ENCODE measurements at regions not wholly inside any gene's neighbourhood (a gene's known extent, or its start where the extent isn't known, plus 50 kb on each side); places are given as distances from the start of the nearest gene placed in this dataset.

DNA sequence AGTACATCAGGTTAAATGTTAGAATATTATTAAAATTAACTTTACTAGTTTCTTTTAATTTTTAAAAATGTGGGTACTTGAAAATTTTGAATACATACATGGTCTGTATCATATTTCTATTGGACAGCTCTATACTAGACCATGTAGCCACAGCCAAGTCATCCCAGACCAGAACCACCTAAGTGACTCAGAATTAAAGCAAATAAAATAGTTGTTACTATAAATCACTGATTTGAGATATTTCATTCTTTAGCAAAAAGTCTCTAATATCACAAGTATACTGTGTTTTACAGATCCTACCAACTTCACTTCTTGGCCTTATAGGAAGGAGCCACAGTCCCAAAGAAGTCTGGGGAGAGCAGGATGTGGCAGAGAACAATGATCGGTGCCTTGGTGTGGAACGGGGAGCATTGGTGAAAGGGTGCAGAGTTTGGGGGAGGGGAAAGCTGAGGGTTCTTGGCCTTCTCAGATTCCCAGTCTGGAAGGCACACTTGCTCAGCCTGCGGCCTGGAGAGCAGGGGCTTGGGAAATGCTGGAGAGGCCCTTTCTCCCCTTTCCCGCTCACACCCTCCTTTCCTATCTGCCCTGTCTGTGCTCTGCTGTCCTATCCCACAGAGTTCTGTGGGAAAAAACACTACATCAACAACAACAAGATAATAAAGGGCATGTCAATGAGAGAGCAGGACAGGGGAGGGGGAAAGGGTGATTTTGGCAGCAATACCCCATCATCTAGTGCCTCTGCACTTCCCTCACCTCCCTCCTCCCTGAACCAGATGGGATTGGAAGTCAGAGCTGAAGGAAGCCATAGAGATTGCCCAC lies 122.1 kb downstream of the NGF start:
- no peak for DNase-seq
- no peaks in the 10 kb centered on the region for H3K9me3 Mint-ChIP-seq
- no peaks in the 10 kb centered on the region for H3K36me3 Mint-ChIP-seq (ENCODE audit: low read depth)
- no peak overlapping the region for H3K27ac Mint-ChIP-seq
- H3K4me1 Mint-ChIP-seq = no peaks in the 10 kb centered on the region
- no peak overlapping the region for H3K4me3 Mint-ChIP-seq
- H3K27me3 Mint-ChIP-seq = peaks cover 2% of the 10 kb centered on the region
- intact Hi-C loops (cut with micrococcal nuclease) = no loop called here

DNA sequence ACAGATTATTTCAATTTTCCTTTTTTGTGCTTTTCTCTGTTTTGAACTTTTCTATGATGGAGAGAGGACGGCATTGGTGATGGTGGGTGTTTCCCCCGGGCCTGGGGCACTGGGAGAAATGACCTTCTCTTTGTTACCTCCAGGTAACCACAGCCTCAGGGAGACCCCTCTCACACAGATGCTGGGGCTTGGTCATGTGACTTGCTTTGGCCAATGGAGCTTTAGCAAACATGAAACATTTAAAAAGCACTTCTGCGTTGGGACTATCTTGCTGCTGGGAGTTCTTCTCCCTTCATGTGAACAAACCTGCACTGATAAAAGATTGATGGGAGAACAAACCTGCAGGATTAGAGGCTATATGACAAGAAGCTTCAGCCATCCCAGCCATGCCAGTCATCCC lies 122.9 kb downstream of the NGF start:
- Mint-ChIP-seq H3K36me3 (ENCODE audit: low read depth) (no peaks in the 10 kb centered on the region), H3K27ac (no peak overlapping the region), H3K4me1 (no peaks in the 10 kb centered on the region), H3K4me3 (no peak overlapping the region), H3K27me3 (peaks cover 2% of the 10 kb centered on the region), H3K9me3 (no peaks in the 10 kb centered on the region)
- DNase-seq = no peak
- intact Hi-C loops (cut with micrococcal nuclease) = no loop called here

DNA sequence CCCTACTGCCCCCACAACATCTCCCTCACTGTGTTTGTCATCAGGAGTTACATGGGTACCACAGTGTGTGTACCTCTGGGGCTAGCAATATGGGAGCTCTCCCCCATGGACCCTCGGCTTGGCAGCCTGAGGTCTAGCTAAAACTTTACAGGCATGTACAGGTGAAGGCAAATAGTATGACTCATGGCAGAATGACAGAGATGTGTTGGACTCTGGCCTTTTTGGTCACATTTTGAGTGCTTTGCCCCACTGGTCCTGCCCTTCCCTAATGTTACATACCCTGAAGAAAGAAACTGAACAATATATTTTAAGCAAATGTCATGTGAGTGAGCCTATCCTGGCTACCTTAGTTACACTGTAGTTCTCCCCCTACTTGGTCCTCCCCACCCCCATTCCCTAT lies 124.0 kb downstream of the NGF start:
- H3K4me3 Mint-ChIP-seq = no peak overlapping the region
- no peaks in the 10 kb centered on the region for H3K9me3 Mint-ChIP-seq
- no peak for DNase-seq
- H3K27me3 Mint-ChIP-seq = peaks cover 6% of the 10 kb centered on the region
- H3K4me1 Mint-ChIP-seq = no peaks in the 10 kb centered on the region
- no peak overlapping the region for H3K27ac Mint-ChIP-seq
- no peaks in the 10 kb centered on the region for H3K36me3 Mint-ChIP-seq (ENCODE audit: low read depth)
- intact Hi-C loops (cut with micrococcal nuclease) = no loop called here

DNA sequence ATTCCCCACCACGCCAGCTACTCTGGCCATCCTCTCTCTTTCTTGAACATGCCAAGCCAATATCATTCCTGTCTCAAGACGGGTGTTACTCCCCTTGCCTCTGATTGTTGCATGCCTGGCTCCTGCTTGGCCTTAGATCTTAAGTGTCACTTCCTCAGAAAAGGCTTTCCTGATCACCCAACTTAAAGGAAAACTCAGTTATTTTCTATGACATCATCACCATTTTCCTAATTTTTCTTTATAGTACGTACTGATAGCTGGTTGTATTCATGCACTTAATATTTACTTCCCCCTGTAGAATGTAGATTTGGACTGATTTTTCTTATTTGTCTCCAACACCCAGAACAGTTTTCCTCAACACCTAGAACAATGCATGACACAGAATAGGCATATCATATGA lies 123.8 kb upstream of the TSPAN2 start:
- Mint-ChIP-seq H3K27me3 (peaks cover 4% of the 10 kb centered on the region), H3K9me3 (no peaks in the 10 kb centered on the region), H3K36me3 (ENCODE audit: low read depth) (no peaks in the 10 kb centered on the region), H3K27ac (no peak overlapping the region), H3K4me1 (no peaks in the 10 kb centered on the region), H3K4me3 (no peak overlapping the region)
- DNase-seq = no peak
- intact Hi-C loops (cut with micrococcal nuclease) = no loop called here

DNA sequence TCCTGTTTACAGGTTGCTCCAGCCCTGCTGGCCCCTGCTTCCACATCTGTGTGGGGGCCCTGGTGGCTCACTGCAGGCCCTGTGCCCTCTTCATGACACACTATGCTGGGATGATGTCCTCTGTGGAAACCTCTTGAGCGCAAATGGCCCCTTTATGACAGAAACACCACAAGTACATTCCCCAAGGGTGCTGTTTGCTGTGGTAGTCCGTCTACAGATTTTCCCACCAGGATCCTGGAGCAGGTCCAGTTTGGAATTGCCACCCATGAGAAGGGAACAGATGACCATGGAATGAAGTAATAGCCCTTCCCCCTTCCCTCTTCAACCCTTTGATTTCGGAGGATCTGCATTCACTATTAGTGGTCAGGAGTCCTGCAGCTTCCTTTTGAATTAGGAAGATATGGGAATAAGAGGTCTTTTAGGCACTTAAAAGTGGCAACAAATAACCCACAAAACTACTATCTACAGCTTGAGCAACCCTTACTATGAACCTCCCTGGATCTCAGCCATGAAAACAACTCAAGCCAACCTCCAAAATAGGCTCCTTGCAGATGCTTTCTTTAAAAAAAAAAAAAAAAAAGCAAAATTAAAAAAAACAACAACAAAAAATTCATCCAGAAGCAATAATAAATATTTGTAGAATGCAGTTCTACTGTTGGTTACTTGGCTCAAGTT lies 121.9 kb upstream of the TSPAN2 start:
- Mint-ChIP-seq H3K36me3 (ENCODE audit: low read depth) (no peaks in the 10 kb centered on the region), H3K9me3 (no peaks in the 10 kb centered on the region), H3K4me3 (no peak overlapping the region), H3K27ac (no peak overlapping the region), H3K27me3 (peaks cover 6% of the 10 kb centered on the region), H3K4me1 (no peaks in the 10 kb centered on the region)
- intact Hi-C loops (cut with micrococcal nuclease) = no loop called here
- no peak for DNase-seq

DNA sequence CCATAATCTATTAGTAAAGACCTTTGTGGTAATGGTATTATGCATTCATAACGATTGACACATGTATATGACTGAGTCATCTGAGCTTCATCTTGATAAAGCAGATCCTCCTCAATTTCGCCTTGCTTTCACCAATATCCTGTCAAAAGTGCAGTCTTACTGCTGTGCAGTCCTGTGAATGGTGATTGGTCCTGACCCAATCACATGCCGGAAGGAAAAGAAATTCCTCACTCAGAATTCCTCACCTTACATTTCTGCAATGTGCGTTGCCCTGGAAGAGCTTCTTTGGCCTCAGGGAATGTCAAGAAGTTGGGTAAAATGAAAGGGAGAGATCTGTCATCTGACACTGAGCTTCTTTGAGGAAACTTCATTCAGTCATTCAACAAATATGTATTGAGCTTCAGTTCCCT lies 121.0 kb upstream of the TSPAN2 start:
- no peak overlapping the region for H3K4me3 Mint-ChIP-seq

DNA sequence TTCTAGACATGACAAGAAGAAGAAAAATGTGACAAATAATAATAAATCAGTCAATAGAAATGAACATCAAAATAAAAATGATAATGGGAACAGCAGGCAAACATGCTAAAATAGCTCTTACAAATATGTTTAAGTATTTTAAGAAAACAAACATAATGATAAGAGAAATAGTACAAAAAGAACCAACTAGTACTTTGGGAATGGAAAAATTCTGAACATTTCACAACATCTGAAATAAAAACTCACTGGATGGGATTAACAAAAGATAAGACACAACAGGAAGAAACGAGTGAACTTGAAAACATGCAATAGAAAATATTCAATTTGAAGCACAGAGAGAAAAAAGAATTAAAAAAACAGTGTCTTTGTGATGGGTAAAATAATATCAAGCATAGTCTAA lies 115.2 kb upstream of the TSPAN2 start:
- DNase-seq = no peak
- H3K27me3 Mint-ChIP-seq = peaks cover 15% of the 10 kb centered on the region
- H3K4me3 Mint-ChIP-seq = no peak overlapping the region
- H3K4me1 Mint-ChIP-seq = no peaks in the 10 kb centered on the region
- H3K36me3 Mint-ChIP-seq (ENCODE audit: low read depth) = no peaks in the 10 kb centered on the region
- intact Hi-C loops (cut with micrococcal nuclease) = no loop called here
- no peak overlapping the region for H3K27ac Mint-ChIP-seq
- H3K9me3 Mint-ChIP-seq = no peaks in the 10 kb centered on the region

More for the DNA sequence above, 121.0 kb upstream of the TSPAN2 start:
- Mint-ChIP-seq H3K27ac (no peak overlapping the region), H3K27me3 (peaks cover 6% of the 10 kb centered on the region), H3K4me1 (no peaks in the 10 kb centered on the region), H3K9me3 (no peaks in the 10 kb centered on the region), H3K36me3 (ENCODE audit: low read depth) (no peaks in the 10 kb centered on the region)
- DNase-seq = no peak
- intact Hi-C loops (cut with micrococcal nuclease) = no loop called here

DNA sequence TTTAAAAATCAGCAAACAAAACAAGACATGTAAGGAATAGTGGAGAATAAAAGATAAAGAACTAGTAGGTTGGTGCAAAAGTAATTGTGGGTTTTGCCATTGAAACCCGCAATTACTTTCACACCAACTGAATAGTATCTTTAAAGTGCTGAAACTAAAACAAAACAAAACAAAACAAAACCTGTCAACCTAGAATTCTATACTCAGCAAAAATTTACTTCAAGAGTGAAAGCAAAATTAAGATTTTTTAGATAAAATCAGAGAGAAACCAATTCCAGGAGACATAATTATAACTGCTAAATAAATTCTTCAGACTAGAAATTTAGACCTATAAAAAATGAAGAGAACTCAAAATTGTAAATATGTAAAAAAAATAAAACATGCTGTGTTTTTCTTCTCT lies 114.0 kb upstream of the TSPAN2 start:
- no peak for DNase-seq
- Mint-ChIP-seq H3K9me3 (no peaks in the 10 kb centered on the region), H3K4me3 (no peak overlapping the region), H3K4me1 (no peaks in the 10 kb centered on the region), H3K27me3 (peaks cover 18% of the 10 kb centered on the region), H3K27ac (no peak overlapping the region), H3K36me3 (ENCODE audit: low read depth) (no peaks in the 10 kb centered on the region)
- intact Hi-C loops (cut with micrococcal nuclease) = no loop called here

DNA sequence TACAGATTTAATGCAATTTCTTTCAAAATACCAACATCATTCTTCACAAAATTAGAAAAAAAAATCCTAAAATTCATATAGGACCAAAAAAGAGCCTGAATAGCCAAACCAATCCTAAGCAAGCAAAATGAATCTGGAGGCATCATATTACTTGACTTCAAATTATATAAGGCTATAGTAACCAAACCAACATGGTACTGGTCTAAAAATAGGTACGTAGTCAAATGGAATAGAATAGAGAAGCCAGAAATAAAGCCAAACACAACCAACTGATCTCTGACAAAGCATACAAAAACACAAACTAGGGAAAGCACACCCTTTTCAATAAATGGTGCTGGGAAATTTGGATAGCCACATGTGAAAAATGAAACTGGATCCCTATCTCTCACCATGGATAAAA lies 112.3 kb upstream of the TSPAN2 start:
- H3K4me1 Mint-ChIP-seq = no peaks in the 10 kb centered on the region
- peaks cover 23% of the 10 kb centered on the region for H3K27me3 Mint-ChIP-seq
- no peak overlapping the region for H3K27ac Mint-ChIP-seq
- DNase-seq = no peak
- intact Hi-C loops (cut with micrococcal nuclease) = no loop called here
- H3K4me3 Mint-ChIP-seq = no peak overlapping the region
- no peaks in the 10 kb centered on the region for H3K36me3 Mint-ChIP-seq (ENCODE audit: low read depth)
- H3K9me3 Mint-ChIP-seq = no peaks in the 10 kb centered on the region

DNA sequence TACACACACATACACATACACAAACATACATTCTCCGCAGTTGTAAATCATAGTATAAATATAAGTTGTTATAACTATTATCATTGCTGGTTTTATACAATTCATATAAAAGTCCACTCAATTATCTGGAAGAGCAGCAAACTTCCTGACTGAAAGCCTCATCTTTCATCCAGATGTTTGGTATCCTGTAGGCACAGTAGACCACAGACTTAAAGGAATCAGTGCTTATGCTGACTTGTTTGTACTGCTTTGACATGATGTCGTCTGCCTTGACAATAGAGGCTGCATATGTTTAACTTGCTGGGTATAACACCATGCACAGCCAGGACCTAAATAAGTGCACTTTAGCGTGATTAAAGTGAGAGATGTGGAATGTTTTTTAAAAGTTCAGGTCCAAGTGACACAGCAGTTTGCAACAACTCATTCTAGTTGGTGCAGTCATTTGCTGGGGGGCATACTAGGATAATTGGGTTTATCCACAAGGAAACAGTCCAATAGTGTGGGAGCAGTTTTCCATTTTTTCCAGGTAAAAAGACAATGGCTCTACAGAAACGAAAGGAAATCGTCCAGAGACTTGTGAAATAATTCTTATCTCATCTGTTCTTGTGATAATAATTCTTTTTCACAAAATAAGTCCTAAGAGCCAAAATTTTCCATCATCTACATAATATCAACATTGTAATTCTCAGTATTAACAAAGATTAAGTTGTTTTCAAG lies 110.3 kb upstream of the TSPAN2 start:
- no peaks in the 10 kb centered on the region for H3K9me3 Mint-ChIP-seq
- no peaks in the 10 kb centered on the region for H3K36me3 Mint-ChIP-seq (ENCODE audit: low read depth)
- intact Hi-C loops (cut with micrococcal nuclease) = no loop called here
- no peak for DNase-seq
- H3K27me3 Mint-ChIP-seq = peaks cover 23% of the 10 kb centered on the region
- H3K4me1 Mint-ChIP-seq = no peaks in the 10 kb centered on the region
- H3K4me3 Mint-ChIP-seq = no peak overlapping the region
- H3K27ac Mint-ChIP-seq = no peak overlapping the region

DNA sequence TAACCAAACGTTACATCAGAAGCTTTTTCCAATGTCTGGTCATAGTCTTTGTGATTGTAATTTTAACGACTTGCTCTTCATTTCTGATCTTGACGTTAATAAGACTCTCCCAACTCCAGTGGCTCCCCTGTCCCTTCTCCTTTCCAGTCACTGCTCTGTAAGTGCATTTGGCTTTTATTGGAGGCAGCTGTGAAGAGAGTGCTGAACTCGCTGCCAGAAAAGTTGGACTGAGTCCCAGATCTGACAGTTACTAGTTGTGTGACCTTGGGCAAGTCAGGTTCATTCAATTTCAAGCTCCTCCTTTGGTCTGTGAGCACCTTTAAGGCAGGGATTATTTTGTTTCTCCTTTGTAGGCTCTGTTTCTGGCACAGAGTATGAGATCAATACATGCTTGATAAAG lies 109.6 kb upstream of the TSPAN2 start:
- H3K36me3 Mint-ChIP-seq (ENCODE audit: low read depth) = no peaks in the 10 kb centered on the region
- DNase-seq = no peak
- no peak overlapping the region for H3K27ac Mint-ChIP-seq
- no peak overlapping the region for H3K4me3 Mint-ChIP-seq
- no peaks in the 10 kb centered on the region for H3K4me1 Mint-ChIP-seq
- peaks cover 22% of the 10 kb centered on the region for H3K27me3 Mint-ChIP-seq
- H3K9me3 Mint-ChIP-seq = no peaks in the 10 kb centered on the region
- intact Hi-C loops (cut with micrococcal nuclease) = no loop called here

DNA sequence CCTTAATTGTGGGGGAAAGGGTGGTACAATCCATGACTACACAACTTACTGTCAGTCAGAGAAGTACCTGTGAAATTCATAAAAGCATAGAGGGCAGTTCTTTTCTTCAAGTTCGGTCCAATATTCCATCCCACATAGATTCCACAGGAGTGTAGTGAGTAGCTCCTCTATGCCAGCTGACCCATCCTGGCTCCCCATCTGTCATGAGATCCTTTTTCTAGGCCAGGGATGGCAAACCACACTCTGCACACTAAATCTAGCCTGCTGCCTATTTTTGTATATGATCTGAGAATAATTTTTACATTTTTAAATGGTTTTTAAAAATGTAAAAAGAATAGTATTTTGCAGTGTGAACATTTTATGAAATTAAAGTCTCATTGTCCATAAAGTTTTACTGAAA lies 107.0 kb upstream of the TSPAN2 start:
- Mint-ChIP-seq H3K27me3 (peaks cover 18% of the 10 kb centered on the region), H3K9me3 (no peaks in the 10 kb centered on the region), H3K4me3 (no peak overlapping the region), H3K27ac (no peak overlapping the region), H3K36me3 (ENCODE audit: low read depth) (no peaks in the 10 kb centered on the region), H3K4me1 (no peaks in the 10 kb centered on the region)
- no peak for DNase-seq
- intact Hi-C loops (cut with micrococcal nuclease) = no loop called here

DNA sequence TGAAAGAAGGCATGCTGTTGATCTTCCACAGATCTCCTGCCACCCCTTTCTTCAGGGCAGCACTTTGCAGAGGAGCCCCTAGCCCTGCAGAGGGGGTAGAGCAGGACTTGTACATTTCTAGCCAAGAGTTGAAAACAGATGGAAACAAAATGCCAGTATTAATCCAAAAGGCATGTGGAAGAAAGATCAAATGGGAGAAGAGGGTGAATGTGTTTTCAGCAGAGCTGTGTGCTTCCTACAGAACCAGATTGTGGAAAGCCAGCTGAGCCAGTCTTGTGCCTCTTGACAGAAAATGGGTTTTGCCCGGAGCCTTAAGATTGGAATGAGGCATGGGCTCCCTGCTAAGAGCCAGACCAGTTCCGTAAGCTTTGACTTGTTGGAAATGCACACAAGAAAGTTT lies 105.2 kb upstream of the TSPAN2 start:
- no peak overlapping the region for H3K4me3 Mint-ChIP-seq
- DNase-seq = no peak
- no peaks in the 10 kb centered on the region for H3K9me3 Mint-ChIP-seq
- H3K27me3 Mint-ChIP-seq = peaks cover 14% of the 10 kb centered on the region
- no peak overlapping the region for H3K27ac Mint-ChIP-seq
- no peaks in the 10 kb centered on the region for H3K36me3 Mint-ChIP-seq (ENCODE audit: low read depth)
- no peaks in the 10 kb centered on the region for H3K4me1 Mint-ChIP-seq
- intact Hi-C loops (cut with micrococcal nuclease) = no loop called here

DNA sequence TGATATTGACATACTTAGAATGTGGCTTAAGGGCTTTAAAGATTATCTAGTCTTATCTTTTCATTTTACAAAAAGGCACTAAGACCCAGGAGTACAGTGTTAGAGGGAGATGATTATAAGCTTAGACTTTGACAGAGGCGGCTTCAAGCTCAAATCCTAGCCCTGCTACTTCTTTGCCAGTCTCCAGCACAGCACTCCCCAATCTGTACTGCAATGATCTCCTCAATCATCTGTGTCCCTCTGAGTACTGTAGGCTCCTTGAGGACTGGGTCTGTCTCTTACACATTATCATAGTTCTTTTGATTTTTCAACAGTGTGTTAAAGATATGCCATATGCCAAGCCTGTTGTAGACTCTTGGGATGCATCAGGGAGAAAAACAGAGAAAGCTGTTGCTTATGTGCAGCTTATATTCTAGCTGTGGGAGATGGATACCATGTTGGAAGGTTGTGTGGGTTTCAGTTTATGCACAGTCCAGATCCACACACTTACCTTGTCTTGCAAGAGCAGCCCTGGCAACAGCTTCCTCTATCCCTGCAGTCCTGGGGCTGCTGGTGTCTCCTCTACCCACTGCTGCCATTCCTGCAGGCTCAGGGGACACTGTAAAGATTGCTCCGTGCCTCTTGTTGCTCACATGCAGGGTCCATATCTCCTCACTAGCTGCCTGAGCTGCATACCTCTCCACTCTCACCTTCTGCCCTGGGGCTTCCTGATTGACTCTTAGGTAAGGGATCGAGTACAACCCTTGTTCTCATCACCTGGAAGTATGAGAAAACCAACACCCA lies 103.9 kb upstream of the TSPAN2 start:
- no peaks in the 10 kb centered on the region for H3K4me1 Mint-ChIP-seq
- H3K27me3 Mint-ChIP-seq = peaks cover 9% of the 10 kb centered on the region
- intact Hi-C loops (cut with micrococcal nuclease) = no loop called here
- H3K27ac Mint-ChIP-seq = no peak overlapping the region
- no peak overlapping the region for H3K4me3 Mint-ChIP-seq
- H3K36me3 Mint-ChIP-seq (ENCODE audit: low read depth) = no peaks in the 10 kb centered on the region
- H3K9me3 Mint-ChIP-seq = no peaks in the 10 kb centered on the region
- no peak for DNase-seq
